ENCODE measurements at regions not wholly inside any gene's neighbourhood (a gene's known extent, or its start where the extent isn't known, plus 50 kb on each side); places are given as distances from the start of the nearest gene placed in this dataset.

DNA sequence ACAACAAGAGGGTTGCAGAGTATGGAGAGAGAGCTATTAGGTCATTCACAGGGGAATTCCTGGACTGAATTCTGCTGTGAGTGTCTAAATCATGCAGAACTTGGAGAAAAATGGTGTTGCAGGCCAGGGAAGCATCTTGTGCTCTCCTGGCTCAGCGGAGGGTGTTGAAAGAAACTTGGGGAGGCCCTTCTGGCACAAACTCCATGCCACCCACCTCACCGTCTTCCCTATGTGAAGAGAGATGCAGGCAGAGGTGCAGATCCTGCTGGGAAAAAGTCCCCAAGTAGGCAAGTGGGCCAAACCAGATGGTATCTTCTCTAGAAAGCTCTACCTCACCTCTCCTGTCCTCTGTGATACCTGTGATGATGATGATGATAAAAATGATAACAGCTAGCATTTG is 604.3 kb upstream of the API5 start:
- H3K4me3 ChIP-seq (ENCODE audit: control insufficient read depth, low read depth, low read length): no peak overlapping the region
- TF ChIP-seq, protein P1, sequence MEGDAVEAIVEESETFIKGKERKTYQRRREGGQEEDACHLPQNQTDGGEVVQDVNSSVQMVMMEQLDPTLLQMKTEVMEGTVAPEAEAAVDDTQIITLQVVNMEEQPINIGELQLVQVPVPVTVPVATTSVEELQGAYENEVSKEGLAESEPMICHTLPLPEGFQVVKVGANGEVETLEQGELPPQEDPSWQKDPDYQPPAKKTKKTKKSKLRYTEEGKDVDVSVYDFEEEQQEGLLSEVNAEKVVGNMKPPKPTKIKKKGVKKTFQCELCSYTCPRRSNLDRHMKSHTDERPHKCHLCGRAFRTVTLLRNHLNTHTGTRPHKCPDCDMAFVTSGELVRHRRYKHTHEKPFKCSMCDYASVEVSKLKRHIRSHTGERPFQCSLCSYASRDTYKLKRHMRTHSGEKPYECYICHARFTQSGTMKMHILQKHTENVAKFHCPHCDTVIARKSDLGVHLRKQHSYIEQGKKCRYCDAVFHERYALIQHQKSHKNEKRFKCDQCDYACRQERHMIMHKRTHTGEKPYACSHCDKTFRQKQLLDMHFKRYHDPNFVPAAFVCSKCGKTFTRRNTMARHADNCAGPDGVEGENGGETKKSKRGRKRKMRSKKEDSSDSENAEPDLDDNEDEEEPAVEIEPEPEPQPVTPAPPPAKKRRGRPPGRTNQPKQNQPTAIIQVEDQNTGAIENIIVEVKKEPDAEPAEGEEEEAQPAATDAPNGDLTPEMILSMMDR (IDR thresholded peaks at IDR 0.05; ENCODE audit: control insufficient read depth, insufficient read depth, low read depth, low read length, missing control alignments): no peak
- no peak for DNase-seq (ENCODE audit: low read depth)

GRCh38 chr11:42709216-42709615 is 602.6 kb upstream of the API5 start:
- H3K4me3 ChIP-seq (ENCODE audit: control insufficient read depth, low read depth, low read length): no peak overlapping the region
- DNase-seq (ENCODE audit: low read depth): no peak
- TF ChIP-seq, protein P1 (IDR thresholded peaks at IDR 0.05; ENCODE audit: control insufficient read depth, insufficient read depth, low read depth, low read length, missing control alignments): no peak

DNA sequence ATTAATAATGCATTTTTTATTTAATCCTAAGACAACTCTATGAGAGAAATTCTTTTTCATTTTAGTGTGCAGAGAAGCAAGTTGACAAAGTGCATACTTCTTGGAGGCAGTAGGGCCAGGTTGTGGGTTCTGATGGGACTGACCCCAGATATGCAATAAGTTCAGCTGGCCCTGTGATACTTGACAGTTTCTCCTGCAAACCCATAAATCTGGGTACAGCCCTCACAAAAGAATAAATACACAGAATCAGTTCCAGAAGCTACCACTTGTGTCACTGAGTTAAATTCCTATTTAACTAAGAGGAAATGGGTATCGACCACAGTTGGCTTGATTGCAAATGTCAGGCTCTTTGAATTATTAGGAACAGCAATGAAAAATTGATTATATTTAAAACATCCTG is 598.5 kb upstream of the API5 start:
- TF ChIP-seq, protein P1 (IDR thresholded peaks at IDR 0.05; ENCODE audit: control insufficient read depth, insufficient read depth, low read depth, low read length, missing control alignments): no peak
- no peak overlapping the region for H3K4me3 ChIP-seq (ENCODE audit: control insufficient read depth, low read depth, low read length)
- no peak for DNase-seq (ENCODE audit: low read depth)

DNA sequence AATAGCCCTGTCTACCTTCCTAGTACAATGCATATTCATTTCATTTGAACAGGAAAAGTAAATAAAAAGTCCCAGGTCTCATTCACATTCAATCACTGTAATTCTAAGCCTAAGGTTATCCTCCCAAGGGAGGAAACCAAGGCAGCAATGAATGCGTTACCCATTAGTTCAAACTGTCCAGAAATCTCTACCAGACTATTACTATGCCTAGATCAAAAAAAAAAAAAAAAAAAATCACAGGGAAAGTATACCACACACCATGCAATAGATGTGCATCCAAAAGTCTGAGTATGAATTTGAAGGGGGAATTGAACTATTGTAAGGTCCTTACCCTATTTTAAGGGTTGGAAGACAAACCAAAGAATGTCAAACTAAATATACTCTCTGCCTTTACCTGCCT is 598.0 kb upstream of the API5 start:
- H3K4me3 ChIP-seq (ENCODE audit: control insufficient read depth, low read depth, low read length): no peak overlapping the region
- TF ChIP-seq, protein P1 (IDR thresholded peaks at IDR 0.05; ENCODE audit: control insufficient read depth, insufficient read depth, low read depth, low read length, missing control alignments): no peak
- no peak for DNase-seq (ENCODE audit: low read depth)

- H3K4me3 ChIP-seq (ENCODE audit: control insufficient read depth, low read depth, low read length): no peak overlapping the region
- DNase-seq (ENCODE audit: low read depth): no peak
- TF ChIP-seq, protein P1 (IDR thresholded peaks at IDR 0.05; ENCODE audit: control insufficient read depth, insufficient read depth, low read depth, low read length, missing control alignments): no peak
Measured at GRCh38 chr11:42720716-42721563, 590.9 kb upstream of the API5 start.

GRCh38 chr11:42727879-42728278 is 583.9 kb upstream of the API5 start:
- TF ChIP-seq, protein P1 (IDR thresholded peaks at IDR 0.05; ENCODE audit: control insufficient read depth, insufficient read depth, low read depth, low read length, missing control alignments): no peak
- H3K4me3 ChIP-seq (ENCODE audit: control insufficient read depth, low read depth, low read length): no peak overlapping the region
- DNase-seq (ENCODE audit: low read depth): no peak

Measured in AG09309 (cell line).